ENCODE measurements at regions not wholly inside any gene's neighbourhood (a gene's known extent, or its start where the extent isn't known, plus 50 kb on each side); places are given as distances from the start of the nearest gene placed in this dataset.

GRCh38 chr6:102187186-102187585 lies 793.7 kb downstream of the GRIK2 start:
- POLR2A ChIA-PET (ENCODE audit: unreplicated experiment) = no interaction called here
- dilution Hi-C loops (cut with HindIII; ENCODE audit: low sequenced_read_pairs, unreplicated experiment) = no loop called here

More at GRCh38 chr6:102187186-102187585, 793.7 kb downstream of the GRIK2 start:
- Histone ChIP-seq H3K27ac (ENCODE audit: insufficient read depth, low read length) (no peak overlapping the region), H2BK20ac (ENCODE audit: low read depth, low read length) (no peak overlapping the region), H2AFZ (replicated peaks; ENCODE audit: low read length, poor library complexity) (no peak overlapping the region), H3K9me1 (ENCODE audit: insufficient read depth, low read length) (no peaks in the 10 kb centered on the region), H3K4ac (ENCODE audit: low read depth, low read length) (no peak overlapping the region), H4K20me1 (ENCODE audit: insufficient read depth, low read length) (no peaks in the 10 kb centered on the region), H3K14ac (replicated peaks; ENCODE audit: low read depth, low read length) (no peak overlapping the region), H3K36me3 (ENCODE audit: control insufficient read depth, insufficient read depth, low read length) (no peaks in the 10 kb centered on the region), H3K4me2 (ENCODE audit: low read depth, low read length) (no peak overlapping the region), H3K9me3 (ENCODE audit: control insufficient read depth, insufficient read depth, low read length) (no peaks in the 10 kb centered on the region), H4K8ac (ENCODE audit: low read depth in 2 of 2, low read length in 2 of 2) (no peak overlapping the region), H4K5ac (ENCODE audit: low read depth, low read length) (no peak overlapping the region), H3K18ac (ENCODE audit: low read depth, low read length) (no peak overlapping the region), H2BK15ac (ENCODE audit: low read depth, low read length) (no peak overlapping the region), H3K9ac (ENCODE audit: low read depth, low read length) (no peak overlapping the region), H2BK5ac (ENCODE audit: low read depth, low read length, poor library complexity, severe bottlenecking) (no peak overlapping the region), H3K27me3 (ENCODE audit: control insufficient read depth, insufficient read depth, low read length) (no peaks in the 10 kb centered on the region), H4K91ac (ENCODE audit: insufficient read depth, low read depth, low read length) (no peak overlapping the region), H2BK120ac (ENCODE audit: low read depth, low read length) (no peak overlapping the region), H3K79me1 (ENCODE audit: low read depth in 1 of 2, low read length in 2 of 2) (no peaks in the 10 kb centered on the region), H3K4me1 (ENCODE audit: control insufficient read depth, insufficient read depth, low read length) (no peaks in the 10 kb centered on the region), H3K56ac (ENCODE audit: extremely low read depth, insufficient read depth, low read length) (no peak overlapping the region), H2AK9ac (replicated peaks; ENCODE audit: low read depth, low read length, poor library complexity) (no peak overlapping the region), H3K23ac (ENCODE audit: low read depth, low read length) (no peak overlapping the region), H2AK5ac (ENCODE audit: low read depth, low read length) (no peak overlapping the region), H3K4me3 (ENCODE audit: insufficient read depth, low read depth, low read length) (no peak overlapping the region)
- in situ Hi-C loops (cut with MboI; ENCODE audit: low sequenced_read_pairs) (no loop called here), intact Hi-C loops (cut with micrococcal nuclease) (no loop called here)
- TF ChIP-seq, protein P1, sequence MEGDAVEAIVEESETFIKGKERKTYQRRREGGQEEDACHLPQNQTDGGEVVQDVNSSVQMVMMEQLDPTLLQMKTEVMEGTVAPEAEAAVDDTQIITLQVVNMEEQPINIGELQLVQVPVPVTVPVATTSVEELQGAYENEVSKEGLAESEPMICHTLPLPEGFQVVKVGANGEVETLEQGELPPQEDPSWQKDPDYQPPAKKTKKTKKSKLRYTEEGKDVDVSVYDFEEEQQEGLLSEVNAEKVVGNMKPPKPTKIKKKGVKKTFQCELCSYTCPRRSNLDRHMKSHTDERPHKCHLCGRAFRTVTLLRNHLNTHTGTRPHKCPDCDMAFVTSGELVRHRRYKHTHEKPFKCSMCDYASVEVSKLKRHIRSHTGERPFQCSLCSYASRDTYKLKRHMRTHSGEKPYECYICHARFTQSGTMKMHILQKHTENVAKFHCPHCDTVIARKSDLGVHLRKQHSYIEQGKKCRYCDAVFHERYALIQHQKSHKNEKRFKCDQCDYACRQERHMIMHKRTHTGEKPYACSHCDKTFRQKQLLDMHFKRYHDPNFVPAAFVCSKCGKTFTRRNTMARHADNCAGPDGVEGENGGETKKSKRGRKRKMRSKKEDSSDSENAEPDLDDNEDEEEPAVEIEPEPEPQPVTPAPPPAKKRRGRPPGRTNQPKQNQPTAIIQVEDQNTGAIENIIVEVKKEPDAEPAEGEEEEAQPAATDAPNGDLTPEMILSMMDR (conservative IDR thresholded peaks at IDR 0.05; ENCODE audit: low read depth, low read length) = no peak
- no peak for TF ChIP-seq NFE2L2 (IDR thresholded peaks at IDR 0.05; ENCODE audit: low read depth, low read length)
- CTCF ChIA-PET = no interaction called here
- DNase-seq = no peak
- WGBS, 2 experiments (ENCODE audit: extremely low coverage in 2 of 2, insufficient read length in 1 of 2) = no CpG with 5 or more reads among the region's 2 CpGs
- no TSS peak for BruUV-seq (replicated peaks)
- ATAC-seq (ENCODE audit: low read depth) = no peak
